MCF 10A (cell line): ENCODE measurements at regions not wholly inside any gene's neighbourhood (a gene's known extent, or its start where the extent isn't known, plus 50 kb on each side); places are given as distances from the start of the nearest gene placed in this dataset.

Source experiments
- BruUV-seq: library from RNA; stranded (reverse); fragments of 400-500 nt; replicated peaks from 2 replicates; lab custom pipeline; 2021; lab: Mats Ljungman, UMichigan
- CTCF ChIA-PET: fragments of 300-600 bp; sonication (Branson Sonifier 250); formaldehyde crosslinking; extraction: SDS; loops from one replicate; lab custom pipeline; 2021; ENCODE audit warnings: antibody characterized with exemption, inconsistent platforms; lab: Yijun Ruan, JAX
- POLR2A ChIA-PET: fragments of 300-600, 350-650 bp; sonication (Branson Sonifier 250); formaldehyde crosslinking; extraction: SDS; loops from one replicate; lab custom pipeline; 2020; ENCODE audit warnings: antibody characterized with exemption, inconsistent platforms; lab: Yijun Ruan, JAX
- DNase-seq: peaks from one replicate; pipeline ENCODE4 v3.0.0-alpha.2; 2018; ENCODE audit not compliant: unreplicated experiment
- H3K27ac Mint-ChIP-seq: one replicate; pipeline ENCODE4 v1.8.0; 2022; ENCODE audit warnings: mild to moderate bottlenecking, low read depth, mixed read lengths; ENCODE audit not compliant: unreplicated experiment
- H3K27me3 Mint-ChIP-seq: one replicate; pipeline ENCODE4 v1.8.0; 2022; ENCODE audit warnings: mixed read lengths; ENCODE audit not compliant: insufficient read depth, unreplicated experiment
- H3K36me3 Mint-ChIP-seq: one replicate; pipeline ENCODE4 v1.8.0; 2022; ENCODE audit warnings: mild to moderate bottlenecking, moderate library complexity, mixed read lengths; ENCODE audit not compliant: insufficient read depth, unreplicated experiment
- H3K4me1 Mint-ChIP-seq: one replicate; pipeline ENCODE4 v1.8.0; 2022; ENCODE audit warnings: mixed read lengths; ENCODE audit not compliant: insufficient read depth, unreplicated experiment
- H3K4me3 Mint-ChIP-seq: one replicate; pipeline ENCODE4 v1.8.0; 2022; ENCODE audit warnings: mild to moderate bottlenecking, moderate library complexity, mixed read lengths; ENCODE audit not compliant: unreplicated experiment
- H3K9me3 Mint-ChIP-seq: one replicate; pipeline ENCODE4 v1.8.0; 2022; ENCODE audit warnings: mixed read lengths; ENCODE audit not compliant: unreplicated experiment
- CTCF ChIP-seq: fragments of 200-600 bp; IDR thresholded peaks from one replicate; pipeline ENCODE4 v1.8.0; 2022; ENCODE audit warnings: antibody characterized with exemption, mild to moderate bottlenecking; ENCODE audit not compliant: unreplicated experiment
- intact Hi-C: fragments of 100-400 bp; cut with micrococcal nuclease; formaldehyde crosslinking; loops from 2 replicates; pipeline ENCODE4 v1.14.1; 2022

GRCh38 chr6:103002282-103002681 lies 1608.8 kb downstream of the GRIK2 start:
- ChIA-PET POLR2A (no interaction called here), CTCF (no interaction called here)
- TF ChIP-seq CTCF = no peak
- Mint-ChIP-seq H3K27me3 (no peaks in the 10 kb centered on the region), H3K4me1 (peaks cover 10% of the 10 kb centered on the region), H3K9me3 (no peaks in the 10 kb centered on the region), H3K36me3 (no peaks in the 10 kb centered on the region), H3K4me3 (no peak overlapping the region), H3K27ac (no peak overlapping the region)
- intact Hi-C loops = no loop called here
- DNase-seq = peak; percentile 13
- no TSS peak for BruUV-seq

DNA sequence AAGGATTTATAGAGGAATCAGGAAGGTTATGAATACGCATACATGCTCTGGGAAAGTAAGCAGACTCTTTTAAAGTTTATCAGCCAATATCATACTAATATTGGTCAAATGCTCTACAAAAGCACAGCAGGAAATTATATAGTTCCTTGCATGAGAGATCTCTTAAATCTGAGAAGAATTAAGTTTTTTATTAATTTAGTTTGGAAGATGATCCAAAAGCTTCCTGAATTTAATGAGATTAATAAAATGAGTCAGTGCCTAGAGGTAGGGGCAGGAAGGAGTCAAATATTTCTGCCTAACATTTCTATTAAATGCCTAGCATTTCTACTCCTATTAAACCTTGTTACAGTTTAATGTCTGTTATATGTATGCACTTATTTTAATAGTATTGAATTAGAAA lies 1608.2 kb downstream of the GRIK2 start:
- Mint-ChIP-seq H3K4me3 (no peak overlapping the region), H3K9me3 (no peaks in the 10 kb centered on the region), H3K27ac (no peak overlapping the region), H3K27me3 (no peaks in the 10 kb centered on the region), H3K36me3 (no peaks in the 10 kb centered on the region), H3K4me1 (peaks cover 10% of the 10 kb centered on the region)
- no peak for TF ChIP-seq CTCF
- no TSS peak for BruUV-seq
- ChIA-PET POLR2A (interaction anchor here (0.6 kb wide), 1 partner anchor 247 kb away, joined by 3 read pairs; no protein-coding TSS in a partner anchor), CTCF (no interaction called here)
- intact Hi-C loops = no loop called here
- no peak for DNase-seq

DNA sequence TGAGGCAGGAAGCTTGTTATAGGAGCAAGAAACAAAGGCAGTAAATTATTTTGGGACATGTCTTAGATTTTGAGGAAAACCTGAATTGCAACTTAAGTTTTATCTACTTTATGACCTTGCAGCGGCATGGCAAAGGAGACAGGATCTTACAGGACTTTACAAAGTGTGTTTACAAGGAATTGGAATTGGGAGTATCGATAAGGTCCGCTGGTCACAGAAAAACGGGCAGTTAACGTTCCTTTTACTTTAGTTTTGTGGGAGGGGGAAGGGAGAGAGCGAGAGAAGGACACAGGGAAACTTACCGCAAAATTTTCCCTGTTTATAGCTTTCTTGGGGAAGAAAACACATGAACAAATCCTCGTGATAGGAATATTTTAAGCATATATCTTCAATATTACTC lies 1607.2 kb downstream of the GRIK2 start:
- TF ChIP-seq CTCF = no peak
- peak overlapping the region; percentile 44 for H3K4me3 Mint-ChIP-seq
- CTCF ChIA-PET = interaction anchor here (0.6 to 0.9 kb wide), 2 partner anchors 10 to 1865 kb away, joined by 3 read pairs; no protein-coding TSS in a partner anchor

GRCh38 chr6:102995491-102995890 lies 1602.0 kb downstream of the GRIK2 start:
- Mint-ChIP-seq H3K27me3 (no peaks in the 10 kb centered on the region), H3K9me3 (no peaks in the 10 kb centered on the region), H3K4me1 (peaks cover 2% of the 10 kb centered on the region), H3K27ac (no peak overlapping the region), H3K4me3 (no peak overlapping the region), H3K36me3 (no peaks in the 10 kb centered on the region)
- intact Hi-C loops = no loop called here
- POLR2A ChIA-PET = no interaction called here
- no peak for DNase-seq
- TF ChIP-seq CTCF = no peak
- CTCF ChIA-PET = no interaction called here
- no TSS peak for BruUV-seq

More for the DNA sequence above, 1607.2 kb downstream of the GRIK2 start:
- H3K27me3 Mint-ChIP-seq = no peaks in the 10 kb centered on the region
- intact Hi-C loops = no loop called here
- no peak for DNase-seq
- POLR2A ChIA-PET = no interaction called here
- no TSS peak for BruUV-seq
- H3K9me3 Mint-ChIP-seq = no peaks in the 10 kb centered on the region
- H3K36me3 Mint-ChIP-seq = no peaks in the 10 kb centered on the region
- H3K4me1 Mint-ChIP-seq = peaks cover 10% of the 10 kb centered on the region
- H3K27ac Mint-ChIP-seq = no peak overlapping the region
